22Rv1 (cell line): ENCODE measurements at regions not wholly inside any gene's neighbourhood (a gene's known extent, or its start where the extent isn't known, plus 50 kb on each side); places are given as distances from the start of the nearest gene placed in this dataset.

ENCODE experiments used
- ZFX ChIP-seq: fragments of 450-650 bp; IDR thresholded peaks from 2 replicates; pipeline ENCODE4 v1.6.1; 2017; ENCODE audit warnings: antibody characterized with exemption, borderline replicate concordance
- TF ChIP-seq, protein P1 (sequence below): fragments of 450-650 bp; IDR thresholded peaks from 2 replicates; pipeline ENCODE4 v1.5.1; 2017; ENCODE audit warnings: mild to moderate bottlenecking

DNA sequence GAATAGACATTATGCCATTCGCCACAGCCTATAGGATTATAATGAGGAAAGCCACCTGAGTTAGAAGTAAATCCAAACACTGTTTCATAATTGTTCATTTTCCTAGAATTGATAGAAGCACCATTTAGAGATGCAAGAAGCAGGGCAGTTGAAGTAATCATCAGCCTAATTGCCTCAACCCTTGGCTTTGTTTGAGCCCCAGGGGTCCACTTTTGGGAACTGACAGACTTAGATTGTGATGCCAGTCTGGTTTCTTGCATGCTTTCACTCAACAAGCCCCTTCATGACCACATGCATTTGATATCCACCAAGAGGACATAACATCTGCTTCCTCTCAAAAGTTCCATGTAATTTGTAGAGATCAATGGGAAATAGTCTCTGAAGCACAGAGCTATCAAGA, 97.2 kb upstream of the COL8A1 start:
- TF ChIP-seq, protein P1, sequence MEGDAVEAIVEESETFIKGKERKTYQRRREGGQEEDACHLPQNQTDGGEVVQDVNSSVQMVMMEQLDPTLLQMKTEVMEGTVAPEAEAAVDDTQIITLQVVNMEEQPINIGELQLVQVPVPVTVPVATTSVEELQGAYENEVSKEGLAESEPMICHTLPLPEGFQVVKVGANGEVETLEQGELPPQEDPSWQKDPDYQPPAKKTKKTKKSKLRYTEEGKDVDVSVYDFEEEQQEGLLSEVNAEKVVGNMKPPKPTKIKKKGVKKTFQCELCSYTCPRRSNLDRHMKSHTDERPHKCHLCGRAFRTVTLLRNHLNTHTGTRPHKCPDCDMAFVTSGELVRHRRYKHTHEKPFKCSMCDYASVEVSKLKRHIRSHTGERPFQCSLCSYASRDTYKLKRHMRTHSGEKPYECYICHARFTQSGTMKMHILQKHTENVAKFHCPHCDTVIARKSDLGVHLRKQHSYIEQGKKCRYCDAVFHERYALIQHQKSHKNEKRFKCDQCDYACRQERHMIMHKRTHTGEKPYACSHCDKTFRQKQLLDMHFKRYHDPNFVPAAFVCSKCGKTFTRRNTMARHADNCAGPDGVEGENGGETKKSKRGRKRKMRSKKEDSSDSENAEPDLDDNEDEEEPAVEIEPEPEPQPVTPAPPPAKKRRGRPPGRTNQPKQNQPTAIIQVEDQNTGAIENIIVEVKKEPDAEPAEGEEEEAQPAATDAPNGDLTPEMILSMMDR, result no peak
- TF ChIP-seq ZFX, result no peak
